HG03060 (cell line): ENCODE measurements at regions not wholly inside any gene's neighbourhood (a gene's known extent, or its start where the extent isn't known, plus 50 kb on each side); places are given as distances from the start of the nearest gene placed in this dataset.

ENCODE experiments used
- ATAC-seq: cut with Tn5 transposase; IDR thresholded peaks from one replicate; pipeline ENCODE4 v1.9.1; 2021; ENCODE audit warnings: low read depth, moderate number of reproducible peaks; ENCODE audit not compliant: unreplicated experiment

DNA sequence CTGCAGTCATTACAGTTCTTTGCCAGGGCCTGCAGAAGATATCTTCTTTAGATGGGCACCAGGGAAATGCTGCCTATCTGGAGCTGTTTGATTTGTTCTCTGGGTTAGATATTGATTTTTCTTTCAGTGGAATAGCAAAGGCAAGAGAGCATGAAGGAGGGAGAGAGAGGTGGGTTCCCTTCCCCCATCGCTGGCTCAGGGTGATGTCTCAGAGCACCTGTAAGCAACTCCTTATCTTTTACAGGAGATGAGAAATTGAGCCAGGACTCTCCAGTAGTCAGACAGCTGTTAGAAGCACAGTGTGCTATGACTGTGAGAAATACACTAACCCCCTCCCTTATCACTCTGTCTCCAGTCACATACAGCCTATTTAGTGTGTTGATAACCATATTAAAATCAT lies 89.3 kb upstream of the SLC24A5 start:
- no peak for ATAC-seq

DNA sequence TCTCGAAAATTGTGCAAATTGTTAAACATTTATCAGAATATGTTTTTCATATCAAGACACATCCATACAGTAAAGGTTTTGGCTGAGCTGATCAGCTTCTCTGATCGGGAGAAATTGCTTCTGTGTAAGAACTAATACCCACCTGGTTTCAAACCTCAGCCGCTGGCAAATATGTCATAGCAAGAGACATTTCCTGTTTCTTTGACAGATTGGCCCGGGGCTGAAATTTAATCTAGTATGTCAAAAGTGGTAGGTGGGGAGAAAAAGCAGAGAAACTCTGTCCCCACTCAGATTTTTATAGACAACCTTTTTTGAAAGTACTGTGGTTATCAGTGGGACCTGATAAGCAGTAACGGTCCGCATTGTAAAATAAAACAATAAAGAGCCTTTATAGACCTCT lies 88.8 kb upstream of the SLC24A5 start:
- ATAC-seq: no peak

DNA sequence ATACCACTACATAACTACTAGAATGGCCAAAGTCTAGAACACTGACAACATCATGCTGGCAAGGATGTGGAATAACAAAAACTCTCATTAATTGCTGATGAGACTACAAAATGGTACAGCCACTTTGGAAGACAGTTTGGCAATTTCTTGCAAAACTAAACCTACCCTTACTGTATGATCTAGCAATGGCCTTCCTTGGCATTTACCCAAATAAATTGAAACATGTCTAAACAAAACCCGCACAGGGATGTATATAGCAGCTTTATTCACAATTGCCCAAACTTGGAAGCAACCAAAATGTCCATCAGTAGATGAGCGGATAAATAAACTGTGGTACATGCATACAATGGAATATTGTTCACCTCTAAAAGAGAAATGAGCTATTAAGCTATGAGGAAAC lies 87.9 kb upstream of the SLC24A5 start:
- ATAC-seq: no peak

DNA sequence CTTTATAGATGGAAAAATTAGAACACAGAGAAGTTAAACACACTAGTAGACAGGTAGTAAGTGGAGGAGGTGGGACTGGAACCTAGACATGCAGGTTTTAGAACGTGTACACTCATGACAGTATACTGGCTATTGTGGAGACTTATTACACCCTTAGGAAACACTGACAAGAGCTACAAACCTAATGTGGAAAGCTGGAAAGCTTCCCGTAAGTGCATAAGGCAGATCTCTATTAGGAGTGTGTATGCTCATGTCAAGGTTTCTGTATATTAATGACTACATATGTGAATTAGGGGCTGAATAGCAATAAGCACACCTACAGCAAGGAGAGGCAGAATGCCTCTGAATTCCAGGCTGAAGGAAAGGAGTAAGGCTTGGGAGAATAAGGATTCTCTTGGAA lies 82.6 kb upstream of the SLC24A5 start:
- no peak for ATAC-seq

DNA sequence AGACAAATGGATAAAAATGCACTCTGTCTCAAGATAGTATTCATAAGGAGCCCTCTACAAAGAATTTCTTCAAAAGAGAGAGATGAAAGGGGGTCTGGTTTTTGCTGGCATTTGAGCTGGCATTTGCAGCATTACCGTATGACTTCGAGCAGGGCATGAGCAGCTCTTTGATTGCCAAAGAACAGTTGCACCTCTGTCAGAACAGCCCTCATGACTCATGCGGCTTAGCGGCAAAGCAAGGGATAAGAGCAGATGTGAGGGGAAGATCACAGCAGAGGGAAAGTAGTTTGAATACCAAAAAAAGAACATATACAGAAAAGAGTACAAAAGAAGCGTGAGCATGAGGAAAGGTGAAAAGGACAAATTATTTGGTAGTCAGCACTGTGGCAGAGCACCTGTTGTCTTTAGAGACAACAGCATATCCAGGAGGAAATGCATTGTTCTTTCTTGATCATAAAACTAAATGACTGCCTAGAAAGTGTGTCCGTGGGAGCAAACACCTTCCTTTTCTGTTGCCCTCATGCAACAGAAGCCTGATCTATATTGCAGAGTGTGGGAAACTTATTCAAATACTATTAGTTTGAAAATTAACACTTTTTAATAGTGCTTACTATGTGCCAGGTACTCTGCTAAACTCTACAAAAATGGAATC lies 80.5 kb upstream of the SLC24A5 start:
- no peak for ATAC-seq

DNA sequence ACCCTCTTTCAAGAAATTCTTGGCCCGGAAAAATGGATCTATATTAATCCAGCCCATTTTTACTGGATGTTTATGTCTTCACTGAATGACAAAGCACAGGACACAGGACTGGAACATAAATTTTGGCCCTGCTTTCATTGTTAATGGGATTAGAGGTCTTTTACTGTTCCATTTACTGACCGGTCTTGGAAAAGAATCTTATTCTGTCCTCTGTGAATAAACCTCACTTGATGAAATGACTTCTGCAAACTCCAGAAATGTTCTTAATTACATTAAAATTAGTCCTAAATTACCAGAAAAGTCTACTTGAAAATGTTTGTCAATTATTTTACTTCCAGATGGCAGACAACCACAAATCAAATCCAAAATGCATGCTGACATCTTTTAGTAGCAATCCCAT lies 79.3 kb upstream of the SLC24A5 start:
- ATAC-seq: no peak

DNA sequence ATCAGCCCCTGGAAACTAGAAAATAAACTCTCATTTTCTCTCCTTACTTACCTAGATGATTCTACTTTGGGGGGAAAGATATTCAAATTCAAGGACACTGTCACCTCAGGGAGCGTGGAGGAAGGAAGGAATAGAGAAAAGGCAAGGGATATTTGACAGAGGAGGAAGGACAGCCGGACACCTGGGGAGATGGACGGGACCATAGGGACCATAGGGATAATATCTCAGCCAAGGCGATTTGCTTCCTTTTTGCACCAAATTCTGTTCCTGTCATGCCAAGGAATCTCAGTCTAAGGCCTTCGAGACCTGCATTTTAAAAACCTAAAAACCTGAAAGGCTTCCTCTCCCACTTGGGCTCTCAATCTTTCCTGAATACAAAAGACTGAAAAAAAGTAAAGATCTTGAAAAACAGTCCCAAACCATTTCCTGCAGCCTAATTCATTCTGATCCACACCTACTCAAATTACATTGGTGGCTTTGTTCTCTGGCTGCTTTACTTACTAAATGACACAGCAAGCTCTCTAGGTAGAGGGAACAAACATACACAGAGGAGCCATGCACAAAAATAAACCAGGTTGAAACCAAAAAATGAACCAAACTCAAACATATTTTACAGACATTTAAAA lies 73.9 kb upstream of the SLC24A5 start:
- ATAC-seq: no peak

DNA sequence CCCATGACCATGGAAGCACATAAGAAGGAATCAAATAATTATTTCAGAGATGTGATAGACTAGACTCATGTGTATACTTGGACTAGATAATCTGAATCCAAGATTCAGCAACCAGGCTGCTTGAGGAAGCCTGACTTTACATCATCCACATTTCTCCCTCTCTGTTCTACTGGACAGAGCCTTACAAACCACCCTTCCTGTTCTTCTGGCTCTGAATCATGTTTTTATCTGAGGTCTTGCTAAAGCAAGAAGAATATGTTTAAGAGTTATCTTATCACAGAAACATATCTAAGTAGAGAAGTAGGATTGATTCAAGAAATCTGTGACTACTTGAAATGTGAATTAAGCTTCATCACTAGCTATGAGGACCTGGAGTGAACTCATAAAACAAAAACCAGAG lies 71.1 kb upstream of the SLC24A5 start:
- ATAC-seq: no peak

DNA sequence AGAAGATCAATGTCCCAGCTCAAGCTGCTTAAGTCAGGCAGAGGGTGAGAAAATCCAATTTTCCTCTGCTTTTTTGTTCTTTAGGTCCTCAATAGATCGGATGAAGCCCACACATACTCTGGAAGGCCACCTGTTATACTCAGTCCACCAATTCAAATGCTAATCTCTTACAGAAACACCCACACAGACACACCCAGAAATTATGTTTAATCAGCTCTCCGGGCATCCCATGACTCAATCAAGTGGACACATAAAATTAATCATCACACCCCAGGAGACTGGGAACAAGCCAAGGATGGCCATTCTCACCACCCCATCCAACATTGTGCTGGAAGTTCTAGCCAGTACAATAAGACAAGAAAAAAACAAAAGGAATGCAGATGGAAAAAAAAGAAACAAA lies 67.8 kb upstream of the SLC24A5 start:
- ATAC-seq: no peak

DNA sequence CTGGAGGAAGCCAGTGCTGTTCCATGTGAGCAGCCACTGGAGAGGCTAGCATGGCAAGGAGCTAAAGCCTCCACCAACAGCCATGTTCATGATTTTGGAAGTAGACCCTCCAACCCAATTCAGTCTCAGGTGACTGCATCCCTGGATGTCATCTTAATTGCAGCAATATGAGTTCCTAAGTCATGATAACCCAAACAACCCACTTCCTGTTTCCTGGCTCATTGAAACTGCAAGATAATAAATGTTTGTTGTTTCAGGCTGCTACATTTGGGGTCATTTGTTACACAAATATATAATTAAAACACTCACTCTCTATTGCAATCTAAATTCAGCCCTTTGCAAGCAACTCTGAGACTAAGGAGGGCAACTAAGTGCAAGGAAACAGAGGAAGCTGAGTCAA lies 62.4 kb upstream of the SLC24A5 start:
- ATAC-seq: no peak

DNA sequence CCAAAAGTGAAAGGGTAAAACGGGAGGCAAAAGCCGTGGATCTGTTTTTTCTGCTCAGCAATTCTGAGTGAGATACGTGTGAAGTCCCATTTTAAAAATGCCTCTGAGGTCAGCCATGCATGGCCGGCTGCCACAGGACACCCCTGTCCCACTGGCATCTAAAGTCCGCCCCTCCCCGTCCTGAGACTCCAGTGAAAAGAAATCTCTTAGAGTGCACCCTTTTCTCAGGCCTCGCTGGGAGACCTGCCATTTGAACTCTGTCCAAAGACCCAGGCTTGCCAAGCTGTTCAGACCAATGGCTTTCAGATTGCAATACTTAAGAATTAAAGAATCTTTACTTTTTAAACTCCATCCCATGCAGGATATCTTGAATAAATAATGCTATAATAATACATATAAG lies 61.0 kb upstream of the SLC24A5 start:
- ATAC-seq: no peak

DNA sequence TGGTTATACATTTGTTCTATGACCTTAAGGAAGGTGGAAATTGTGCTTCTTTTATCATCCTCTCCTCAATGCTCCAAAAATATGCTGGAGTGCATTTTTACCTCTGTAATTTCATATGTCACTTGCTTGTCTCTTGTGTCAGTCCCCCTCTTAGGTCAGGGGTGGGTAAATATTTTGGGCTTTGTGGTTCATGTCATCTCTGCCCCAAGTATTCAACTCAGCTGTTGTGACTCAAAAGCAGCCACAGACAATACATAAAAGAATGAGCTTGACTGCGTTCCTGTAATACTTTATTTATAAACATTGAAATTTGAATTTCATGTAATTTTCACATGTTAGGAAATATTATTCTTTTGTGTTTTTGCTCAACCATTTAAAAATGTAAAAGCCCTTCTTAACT lies 60.4 kb upstream of the SLC24A5 start:
- no peak for ATAC-seq

DNA sequence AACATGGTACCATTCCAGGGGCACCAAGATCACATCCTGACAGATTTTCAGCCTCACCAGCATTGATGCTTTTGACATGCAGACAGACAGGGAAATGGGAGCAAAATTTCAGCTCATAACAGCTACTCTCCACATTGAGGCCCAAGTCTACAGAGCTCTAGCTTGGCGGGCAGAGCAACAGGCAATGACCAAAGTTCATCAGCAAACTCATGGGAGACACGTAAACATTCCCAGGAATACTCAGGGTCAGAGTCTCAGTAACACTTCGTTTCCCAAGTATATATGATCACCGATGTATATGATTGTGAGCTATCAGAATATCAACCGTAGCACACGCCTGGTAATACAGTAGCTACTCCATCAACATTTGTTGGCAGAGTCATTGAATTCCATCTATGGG lies 59.2 kb upstream of the SLC24A5 start:
- ATAC-seq: no peak

DNA sequence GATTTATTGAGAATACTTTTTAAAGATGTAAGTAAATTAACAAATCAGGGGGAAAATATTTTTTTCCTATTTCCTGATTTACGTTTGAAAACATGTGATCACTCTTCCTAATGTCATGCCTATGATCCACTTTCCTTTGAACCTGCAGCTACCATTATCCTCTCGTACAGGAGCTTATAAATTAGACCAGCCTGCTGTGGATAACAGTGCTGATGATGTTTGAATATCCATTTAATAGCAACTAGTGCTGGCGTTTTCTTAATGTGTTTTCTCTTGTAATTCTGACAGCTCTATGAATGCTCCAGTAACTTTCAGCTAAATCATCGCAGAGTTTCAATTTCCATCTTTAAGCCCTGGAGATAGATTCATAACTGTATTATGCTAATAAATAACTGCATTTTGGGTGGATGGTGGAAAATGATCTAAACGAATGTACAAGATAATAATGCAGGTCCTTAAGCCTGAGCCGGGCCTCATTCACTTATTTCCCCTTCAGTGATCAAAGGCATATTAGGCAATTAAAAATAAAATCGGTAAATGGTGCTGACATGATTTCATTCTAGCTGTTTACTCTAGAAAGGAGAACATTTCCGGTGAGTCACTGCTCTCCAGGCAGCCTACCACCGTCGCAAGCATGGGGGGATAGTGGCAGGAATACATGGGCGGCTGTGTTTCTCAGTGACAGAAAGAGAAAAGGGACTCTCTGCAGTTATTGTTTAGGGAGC lies 58.5 kb upstream of the SLC24A5 start:
- ATAC-seq: no peak

DNA sequence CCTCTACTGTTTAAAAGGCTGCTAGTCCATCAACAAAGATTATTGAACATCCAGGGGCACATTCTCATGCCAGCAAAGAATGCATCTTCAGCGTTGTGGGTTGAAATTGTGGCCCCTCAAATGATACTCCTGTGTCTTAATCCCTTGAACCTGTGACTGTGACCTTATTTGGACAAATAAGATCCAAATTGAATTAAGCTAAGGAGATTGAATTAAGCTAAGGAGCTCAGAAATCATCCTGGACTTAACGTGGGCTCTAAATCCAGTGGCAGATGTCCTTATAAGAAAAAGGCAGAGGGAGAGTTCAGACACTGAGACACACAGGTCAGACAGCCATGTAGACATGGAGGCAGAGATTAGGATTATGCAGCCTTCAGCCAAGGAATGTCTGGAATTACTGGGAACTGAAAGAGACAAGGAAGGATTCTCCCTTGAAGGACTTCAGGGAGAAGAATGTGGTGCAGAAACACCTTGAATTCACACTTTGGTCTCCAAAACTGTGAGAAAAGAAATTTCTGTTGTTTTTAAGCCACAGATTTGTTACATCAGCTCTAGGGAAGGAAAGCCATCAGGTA lies 57.3 kb upstream of the SLC24A5 start:
- ATAC-seq: no peak

DNA sequence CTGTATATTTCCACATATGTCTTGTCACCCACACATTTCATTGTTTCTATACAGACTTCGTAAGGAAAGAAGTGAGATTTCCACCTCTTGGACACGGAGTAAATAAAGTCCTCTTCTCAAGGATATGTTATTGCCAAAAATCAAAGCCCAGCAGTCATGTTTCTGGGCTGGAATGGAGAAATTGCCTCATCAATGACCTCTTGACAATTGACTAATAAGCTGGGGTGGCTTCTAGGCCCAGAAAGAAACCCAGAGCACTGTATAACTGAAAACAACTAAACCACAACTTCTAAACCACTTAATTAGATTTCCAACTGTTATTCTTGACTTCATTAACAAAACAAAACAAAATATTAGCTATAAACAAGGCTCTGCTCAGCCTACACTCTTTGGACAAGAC lies 56.4 kb upstream of the SLC24A5 start:
- no peak for ATAC-seq

DNA sequence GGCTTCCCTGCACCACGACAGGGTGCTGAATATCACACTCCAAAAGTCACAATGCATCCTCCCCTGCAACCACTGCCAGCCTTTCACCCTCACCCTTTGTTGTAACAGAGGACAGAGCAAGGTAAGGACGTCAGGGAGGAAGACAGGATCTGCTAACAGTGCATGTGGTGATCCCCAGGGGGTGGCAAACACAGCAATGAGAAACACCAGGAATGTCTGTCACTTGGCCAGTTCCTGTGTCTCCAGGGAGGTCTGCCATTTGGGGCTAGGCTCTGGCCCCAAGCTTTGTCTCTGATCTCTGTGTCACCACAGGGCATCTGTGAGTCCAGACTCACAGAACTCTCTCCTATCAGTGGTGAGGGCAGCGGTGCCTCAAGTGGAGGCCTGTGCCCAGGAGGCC lies 54.3 kb upstream of the SLC24A5 start:
- ATAC-seq: no peak
